Natural killer cell (primary cell): ENCODE measurements at regions not wholly inside any gene's neighbourhood (a gene's known extent, or its start where the extent isn't known, plus 50 kb on each side); places are given as distances from the start of the nearest gene placed in this dataset.

Experiments used
- ATAC-seq, 3 donors: fragments of 150-1000 bp in 2 of 3; fragments of 200-7000 bp in 1 of 3; cut with Tn5 transposase; 1 replicate in 1 of 3; 2 replicates in 2 of 3; pipeline ENCODE4 v1.10.0; 2021; ENCODE audit warnings: mild to moderate bottlenecking in 2 of 3, moderate library complexity in 2 of 3
- DNase-seq, 2 donors: peaks; one replicate each; pipeline versions ENCODE4 v3.0.0 to v3.0.0-alpha.2; 2013 to 2021; ENCODE audit warnings: mixed read lengths in 1 of 2
- H3K27ac ChIP-seq: one replicate; pipeline ENCODE4 v1.5.1; 2013; ENCODE audit warnings: mild to moderate bottlenecking, low read length
- H3K27me3 ChIP-seq: one replicate; pipeline ENCODE4 v1.6.1; 2013; ENCODE audit warnings: low read length; ENCODE audit not compliant: control insufficient read depth, insufficient read depth
- H3K36me3 ChIP-seq: one replicate; pipeline ENCODE4 v1.6.1; 2013; ENCODE audit warnings: low read length; ENCODE audit not compliant: control insufficient read depth, insufficient read depth
- H3K4me1 ChIP-seq: one replicate; pipeline ENCODE4 v1.6.1; 2013; ENCODE audit warnings: low read length; ENCODE audit not compliant: control insufficient read depth, insufficient read depth
- H3K4me3 ChIP-seq: one replicate; pipeline ENCODE4 v1.5.1; 2013; ENCODE audit warnings: low read length
- H3K9me3 ChIP-seq: one replicate; pipeline ENCODE4 v1.6.1; 2013; ENCODE audit warnings: low read length; ENCODE audit not compliant: control insufficient read depth, insufficient read depth
- H3K27ac Mint-ChIP-seq, 2 donors: one replicate each; pipeline ENCODE4 v1.8.0; 2022; ENCODE audit warnings: mild to moderate bottlenecking in 2 of 2, mixed read lengths in 2 of 2, moderate library complexity in 1 of 2
- H3K27me3 Mint-ChIP-seq, 2 donors: one replicate each; pipeline ENCODE4 v1.8.0; 2022; ENCODE audit warnings: low read depth in 2 of 2, mixed read lengths in 2 of 2
- H3K36me3 Mint-ChIP-seq: one replicate; pipeline ENCODE4 v1.8.0; 2022; ENCODE audit warnings: mixed read lengths
- H3K4me1 Mint-ChIP-seq, 2 donors: one replicate each; pipeline ENCODE4 v1.8.0; 2022; ENCODE audit warnings: mixed read lengths in 2 of 2
- H3K4me3 Mint-ChIP-seq: one replicate; pipeline ENCODE4 v1.8.0; 2022; ENCODE audit warnings: mild to moderate bottlenecking, moderate library complexity, mixed read lengths
- H3K9me3 Mint-ChIP-seq, 2 donors: one replicate each; pipeline ENCODE4 v1.8.0; 2022; ENCODE audit warnings: mixed read lengths in 2 of 2
- WGBS: methylation state at CpG from one replicate; pipeline ENCODE4 v1.1.7; 2013; ENCODE audit warnings: missing lambda C conversion rate; ENCODE audit not compliant: insufficient coverage; 5-methylcytosine and 5-hydroxymethylcytosine counted together
- intact Hi-C: fragments of 100-400 bp; cut with micrococcal nuclease; formaldehyde crosslinking; loops from one replicate; pipeline ENCODE4 v1.14.2; 2022
- TF ChIP-seq, protein P1 (sequence below): fragments of 200-600 bp; IDR thresholded peaks from one replicate; pipeline ENCODE4 v1.8.0; 2022; ENCODE audit warnings: antibody characterized with exemption

DNA sequence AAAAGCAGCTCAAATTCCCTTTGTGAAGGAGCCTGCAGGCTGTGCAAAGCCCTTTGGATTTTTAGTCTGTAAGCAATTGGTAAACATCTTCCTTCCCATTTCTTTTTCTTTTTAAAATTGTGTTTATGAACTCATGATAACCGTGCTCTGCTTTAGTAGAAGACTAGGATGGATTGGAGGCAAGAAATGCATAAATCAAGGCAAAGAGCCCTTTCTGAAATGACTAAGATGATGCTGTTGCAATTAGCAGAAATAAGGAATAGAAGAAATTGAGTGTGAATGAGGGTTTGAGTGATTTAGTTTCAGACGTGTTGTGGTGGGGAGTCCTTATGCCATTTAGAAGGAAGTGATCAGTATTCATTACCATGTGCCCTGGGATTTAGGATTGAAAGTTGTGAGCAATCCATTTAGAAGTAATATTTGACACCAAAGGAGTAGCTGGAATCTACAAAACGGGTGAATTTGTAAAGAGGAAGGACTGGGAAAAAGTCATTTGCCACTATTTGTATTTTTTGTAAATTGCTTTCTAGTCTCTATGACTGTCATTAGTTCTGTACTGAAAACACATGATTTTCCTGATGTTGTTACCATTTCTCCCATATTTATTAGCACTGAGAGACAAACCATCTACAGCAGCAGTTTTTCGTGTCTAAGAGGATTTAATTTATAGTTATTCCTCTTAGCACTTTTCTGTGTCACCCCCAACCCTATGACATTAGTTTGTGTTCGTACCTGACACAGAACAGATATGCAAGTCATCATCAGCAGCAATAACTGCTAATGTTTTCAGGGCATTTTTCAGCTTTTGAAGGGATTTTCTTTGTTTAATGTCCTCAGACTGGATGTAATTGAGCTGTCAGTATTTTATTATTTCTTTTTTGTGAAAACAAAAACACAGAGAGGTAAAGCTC is 265.0 kb downstream of the UTRN start:
- Mint-ChIP-seq H3K4me1 (peaks cover 2 to 16% of the 10 kb centered on the region in 2 donors), H3K27ac (peak overlapping the region; percentile 1 to 76), H3K4me3 (no peak overlapping the region), H3K27me3 (no peaks in the 10 kb centered on the region), H3K36me3 (peaks cover 42% of the 10 kb centered on the region), H3K9me3 (no peaks in the 10 kb centered on the region)
- intact Hi-C loops = no loop called here
- Histone ChIP-seq H3K9me3 (no peaks in the 10 kb centered on the region), H3K27me3 (no peaks in the 10 kb centered on the region), H3K27ac (no peak overlapping the region), H3K4me3 (no peak overlapping the region), H3K36me3 (peaks cover 82% of the 10 kb centered on the region), H3K4me1 (no peaks in the 10 kb centered on the region)
- ATAC-seq (no peak), DNase-seq (no peak)
- WGBS = 92% methylated on average over 5 of the region's 5 CpGs
- TF ChIP-seq, protein P1, sequence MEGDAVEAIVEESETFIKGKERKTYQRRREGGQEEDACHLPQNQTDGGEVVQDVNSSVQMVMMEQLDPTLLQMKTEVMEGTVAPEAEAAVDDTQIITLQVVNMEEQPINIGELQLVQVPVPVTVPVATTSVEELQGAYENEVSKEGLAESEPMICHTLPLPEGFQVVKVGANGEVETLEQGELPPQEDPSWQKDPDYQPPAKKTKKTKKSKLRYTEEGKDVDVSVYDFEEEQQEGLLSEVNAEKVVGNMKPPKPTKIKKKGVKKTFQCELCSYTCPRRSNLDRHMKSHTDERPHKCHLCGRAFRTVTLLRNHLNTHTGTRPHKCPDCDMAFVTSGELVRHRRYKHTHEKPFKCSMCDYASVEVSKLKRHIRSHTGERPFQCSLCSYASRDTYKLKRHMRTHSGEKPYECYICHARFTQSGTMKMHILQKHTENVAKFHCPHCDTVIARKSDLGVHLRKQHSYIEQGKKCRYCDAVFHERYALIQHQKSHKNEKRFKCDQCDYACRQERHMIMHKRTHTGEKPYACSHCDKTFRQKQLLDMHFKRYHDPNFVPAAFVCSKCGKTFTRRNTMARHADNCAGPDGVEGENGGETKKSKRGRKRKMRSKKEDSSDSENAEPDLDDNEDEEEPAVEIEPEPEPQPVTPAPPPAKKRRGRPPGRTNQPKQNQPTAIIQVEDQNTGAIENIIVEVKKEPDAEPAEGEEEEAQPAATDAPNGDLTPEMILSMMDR = no peak

DNA sequence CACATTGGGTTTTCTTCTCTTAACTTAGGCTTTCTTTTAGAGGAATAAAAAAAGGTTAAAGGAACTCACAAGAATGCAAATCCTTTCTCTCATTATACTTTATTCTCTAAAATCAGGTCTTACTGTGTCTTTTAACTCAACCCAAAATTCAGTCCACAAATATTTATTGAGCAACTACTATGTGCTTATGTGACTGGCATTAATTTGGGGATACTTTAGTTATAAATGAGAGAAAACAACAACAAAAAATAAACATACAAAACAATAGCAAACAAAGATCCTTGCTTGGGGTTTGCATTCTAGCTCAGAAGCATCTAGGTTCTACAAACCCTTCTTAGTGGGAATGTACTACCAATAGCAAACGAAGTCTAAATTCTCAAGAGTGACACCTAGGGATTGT is 266.2 kb downstream of the UTRN start:
- H3K9me3 Mint-ChIP-seq = no peaks in the 10 kb centered on the region
- no peak overlapping the region for H3K4me3 Mint-ChIP-seq
- Histone ChIP-seq H3K4me3 (no peak overlapping the region), H3K36me3 (peaks cover 83% of the 10 kb centered on the region), H3K9me3 (no peaks in the 10 kb centered on the region), H3K4me1 (no peaks in the 10 kb centered on the region), H3K27me3 (no peaks in the 10 kb centered on the region), H3K27ac (no peak overlapping the region)
- peaks cover 43% of the 10 kb centered on the region for H3K36me3 Mint-ChIP-seq
- 97% methylated on average over 1 of the region's 1 CpG for WGBS
- peaks cover 5 to 10% of the 10 kb centered on the region in 2 donors for H3K4me1 Mint-ChIP-seq
- peak overlapping the region; percentile 37 to 61 for H3K27ac Mint-ChIP-seq
- no peaks in the 10 kb centered on the region for H3K27me3 Mint-ChIP-seq
- intact Hi-C loops = no loop called here
- DNase-seq (no peak), ATAC-seq (no peak)
- TF ChIP-seq, protein P1 = no peak

- TF ChIP-seq, protein P1 = no peak
- ATAC-seq (no peak), DNase-seq (no peak)
- Histone ChIP-seq H3K27me3 (no peaks in the 10 kb centered on the region), H3K4me1 (no peaks in the 10 kb centered on the region), H3K4me3 (no peak overlapping the region), H3K27ac (no peak overlapping the region), H3K36me3 (peaks cover 76% of the 10 kb centered on the region), H3K9me3 (no peaks in the 10 kb centered on the region)
- Mint-ChIP-seq H3K9me3 (no peaks in the 10 kb centered on the region), H3K36me3 (peaks cover 46% of the 10 kb centered on the region), H3K27me3 (no peaks in the 10 kb centered on the region), H3K4me3 (no peak overlapping the region), H3K4me1 (peaks cover 12 to 19% of the 10 kb centered on the region in 2 donors), H3K27ac (peak overlapping the region; percentile 11 to 39)
- 100% methylated on average over 1 of the region's 1 CpG for WGBS
- intact Hi-C loops = no loop called here
These were observed 269.9 kb downstream of the UTRN start for GRCh38 chr6:144555066-144555465.
